ENCODE measurements at regions not wholly inside any gene's neighbourhood (a gene's known extent, or its start where the extent isn't known, plus 50 kb on each side); places are given as distances from the start of the nearest gene placed in this dataset.

GRCh38 chr18:27854631-27855030, 322.3 kb downstream of the CDH2 start:
- H3K27me3 Mint-ChIP-seq, result no peaks in the 10 kb centered on the region
- no peak overlapping the region for H3K4me3 Mint-ChIP-seq
- H3K4me1 Mint-ChIP-seq, result no peaks in the 10 kb centered on the region
- peaks cover 4 to 12% of the 10 kb centered on the region in 2 donors for H3K9me3 Mint-ChIP-seq
- no peak overlapping the region for H3K27ac Mint-ChIP-seq
- ATAC-seq (replicated peaks) (no peak), DNase-seq (no peak)
- no peaks in the 10 kb centered on the region for H3K36me3 Mint-ChIP-seq

GRCh38 chr18:27848336-27848735, 328.6 kb downstream of the CDH2 start:
- no peaks in the 10 kb centered on the region for H3K4me1 Mint-ChIP-seq
- no peaks in the 10 kb centered on the region for H3K36me3 Mint-ChIP-seq
- ATAC-seq (replicated peaks) (no peak), DNase-seq (no peak)
- H3K27me3 Mint-ChIP-seq, result no peaks in the 10 kb centered on the region
- peaks cover 0 to 12% of the 10 kb centered on the region in 2 donors for H3K9me3 Mint-ChIP-seq
- H3K27ac Mint-ChIP-seq, result no peak overlapping the region
- no peak overlapping the region for H3K4me3 Mint-ChIP-seq

- no peak for DNase-seq
- no peaks in the 10 kb centered on the region for H3K36me3 Mint-ChIP-seq
- no peak overlapping the region for H3K4me3 Mint-ChIP-seq
- peaks cover 0 to 12% of the 10 kb centered on the region in 2 donors for H3K9me3 Mint-ChIP-seq
- no peaks in the 10 kb centered on the region for H3K4me1 Mint-ChIP-seq
- H3K27me3 Mint-ChIP-seq, result no peaks in the 10 kb centered on the region
- no peak overlapping the region for H3K27ac Mint-ChIP-seq
- ATAC-seq (replicated peaks), result no peak
Measured at GRCh38 chr18:27847412-27847811, 329.5 kb downstream of the CDH2 start.

GRCh38 chr18:27845897-27846296, 331.0 kb downstream of the CDH2 start:
- Mint-ChIP-seq H3K27ac (no peak overlapping the region), H3K4me3 (no peak overlapping the region), H3K27me3 (no peaks in the 10 kb centered on the region), H3K9me3 (peaks cover 0 to 12% of the 10 kb centered on the region in 2 donors), H3K4me1 (no peaks in the 10 kb centered on the region), H3K36me3 (no peaks in the 10 kb centered on the region)
- ATAC-seq (replicated peaks) (no peak), DNase-seq (no peak)

GRCh38 chr18:27843783-27844777, 332.9 kb downstream of the CDH2 start:
- no peak overlapping the region for H3K27ac Mint-ChIP-seq
- peaks cover 0 to 9% of the 10 kb centered on the region in 2 donors for H3K9me3 Mint-ChIP-seq
- H3K27me3 Mint-ChIP-seq, result no peaks in the 10 kb centered on the region
- no peak for DNase-seq
- no peaks in the 10 kb centered on the region for H3K4me1 Mint-ChIP-seq
- no peak for ATAC-seq (replicated peaks)
- no peaks in the 10 kb centered on the region for H3K36me3 Mint-ChIP-seq
- no peak overlapping the region for H3K4me3 Mint-ChIP-seq

GRCh38 chr18:27839141-27839540, 337.8 kb downstream of the CDH2 start:
- Mint-ChIP-seq H3K9me3 (peaks cover 3 to 4% of the 10 kb centered on the region in 2 donors), H3K4me1 (no peaks in the 10 kb centered on the region), H3K4me3 (no peak overlapping the region), H3K27ac (no peak overlapping the region), H3K36me3 (no peaks in the 10 kb centered on the region), H3K27me3 (no peaks in the 10 kb centered on the region)
- DNase-seq (no peak), ATAC-seq (replicated peaks) (no peak)

GRCh38 chr18:27838225-27838624, 338.7 kb downstream of the CDH2 start:
- Mint-ChIP-seq H3K4me3 (no peak overlapping the region), H3K27ac (no peak overlapping the region), H3K4me1 (no peaks in the 10 kb centered on the region), H3K36me3 (no peaks in the 10 kb centered on the region), H3K9me3 (peaks cover 4 to 6% of the 10 kb centered on the region in 2 donors), H3K27me3 (no peaks in the 10 kb centered on the region)
- ATAC-seq (replicated peaks) (no peak), DNase-seq (no peak)

- no peak overlapping the region for H3K27ac Mint-ChIP-seq
- H3K36me3 Mint-ChIP-seq, result no peaks in the 10 kb centered on the region
- H3K4me1 Mint-ChIP-seq, result no peaks in the 10 kb centered on the region
- no peak overlapping the region for H3K4me3 Mint-ChIP-seq
- H3K27me3 Mint-ChIP-seq, result no peaks in the 10 kb centered on the region
- ATAC-seq (replicated peaks) (no peak), DNase-seq (no peak)
- peaks cover 11% of the 10 kb centered on the region in 2 donors for H3K9me3 Mint-ChIP-seq
Measured at GRCh38 chr18:27826101-27826500, 350.8 kb downstream of the CDH2 start.

GRCh38 chr18:27825689-27826088, 351.2 kb downstream of the CDH2 start:
- Mint-ChIP-seq H3K4me3 (no peak overlapping the region), H3K27me3 (no peaks in the 10 kb centered on the region), H3K4me1 (no peaks in the 10 kb centered on the region), H3K9me3 (peaks cover 11% of the 10 kb centered on the region in 2 donors), H3K27ac (no peak overlapping the region), H3K36me3 (no peaks in the 10 kb centered on the region)
- DNase-seq, result no peak
- no peak for ATAC-seq (replicated peaks)

- H3K27ac Mint-ChIP-seq, result no peak overlapping the region
- no peaks in the 10 kb centered on the region for H3K4me1 Mint-ChIP-seq
- H3K9me3 Mint-ChIP-seq, result peaks cover 10 to 11% of the 10 kb centered on the region in 2 donors
- no peak for DNase-seq
- H3K27me3 Mint-ChIP-seq, result no peaks in the 10 kb centered on the region
- H3K4me3 Mint-ChIP-seq, result no peak overlapping the region
- no peak for ATAC-seq (replicated peaks)
- no peaks in the 10 kb centered on the region for H3K36me3 Mint-ChIP-seq
Measured at GRCh38 chr18:27824841-27825681, 351.9 kb downstream of the CDH2 start.

- Mint-ChIP-seq H3K4me1 (no peaks in the 10 kb centered on the region), H3K4me3 (no peak overlapping the region), H3K36me3 (no peaks in the 10 kb centered on the region), H3K9me3 (peaks cover 7 to 8% of the 10 kb centered on the region in 2 donors), H3K27ac (no peak overlapping the region), H3K27me3 (no peaks in the 10 kb centered on the region)
- ATAC-seq (replicated peaks) (no peak), DNase-seq (no peak)
Measured at GRCh38 chr18:27824275-27824674, 352.7 kb downstream of the CDH2 start.

- peaks cover 6% of the 10 kb centered on the region in 2 donors for H3K9me3 Mint-ChIP-seq
- no peaks in the 10 kb centered on the region for H3K4me1 Mint-ChIP-seq
- H3K4me3 Mint-ChIP-seq, result no peak overlapping the region
- ATAC-seq (replicated peaks), result no peak
- no peaks in the 10 kb centered on the region for H3K36me3 Mint-ChIP-seq
- no peak for DNase-seq
- H3K27me3 Mint-ChIP-seq, result no peaks in the 10 kb centered on the region
- no peak overlapping the region for H3K27ac Mint-ChIP-seq
Measured at GRCh38 chr18:27823053-27823452, 353.9 kb downstream of the CDH2 start.

GRCh38 chr18:27808683-27809082, 368.2 kb downstream of the CDH2 start:
- DNase-seq, result no peak
- Mint-ChIP-seq H3K27me3 (no peaks in the 10 kb centered on the region), H3K4me1 (no peaks in the 10 kb centered on the region)

GRCh38 chr18:27803957-27804356, 373.0 kb downstream of the CDH2 start:
- no peaks in the 10 kb centered on the region for H3K27me3 Mint-ChIP-seq
- H3K9me3 Mint-ChIP-seq, result peaks cover 5 to 7% of the 10 kb centered on the region in 2 donors
- H3K4me3 Mint-ChIP-seq, result no peak overlapping the region
- no peak overlapping the region for H3K27ac Mint-ChIP-seq
- DNase-seq (no peak), ATAC-seq (replicated peaks) (no peak)
- no peaks in the 10 kb centered on the region for H3K4me1 Mint-ChIP-seq
- no peaks in the 10 kb centered on the region for H3K36me3 Mint-ChIP-seq

More at GRCh38 chr18:27808683-27809082, 368.2 kb downstream of the CDH2 start:
- peak in 1 of 2 donors; percentile 34 for ATAC-seq (replicated peaks)
- no peaks in the 10 kb centered on the region for H3K36me3 Mint-ChIP-seq
- H3K4me3 Mint-ChIP-seq, result no peak overlapping the region
- H3K27ac Mint-ChIP-seq, result no peak overlapping the region
- peaks cover 5 to 12% of the 10 kb centered on the region in 2 donors for H3K9me3 Mint-ChIP-seq
